RWPE1 (cell line): ENCODE measurements at regions not wholly inside any gene's neighbourhood (a gene's known extent, or its start where the extent isn't known, plus 50 kb on each side); places are given as distances from the start of the nearest gene placed in this dataset.

Experiments used
- CTCF ChIA-PET: fragments of 350-600 bp; sonication (Branson Sonifier 250); formaldehyde crosslinking; extraction: SDS; loops from one replicate; lab custom pipeline; 2021; lab: Yijun Ruan, JAX
- POLR2A ChIA-PET: fragments of 400-600 bp; formaldehyde crosslinking; extraction: SDS; loops from one replicate; lab custom pipeline; 2020; ENCODE audit warnings: antibody characterized with exemption; ENCODE audit not compliant: low non-redundant PET; lab: Yijun Ruan, JAX
- DNase-seq: peaks from one replicate; pipeline ENCODE4 v3.0.0; 2012; ENCODE audit warnings: low spot score
- H3K27ac ChIP-seq: fragments of 450-650 bp; 2 replicates; pipeline ENCODE4 v1.5.1; 2017
- CTCF ChIP-seq: fragments of 450-650 bp; conservative IDR thresholded peaks from 2 replicates; pipeline ENCODE4 v1.5.1; 2017; ENCODE audit warnings: low read depth, mild to moderate bottlenecking

GRCh38 chr6:8633762-8634161 is 198.4 kb upstream of the SLC35B3 start:
- CTCF ChIA-PET = no interaction called here
- POLR2A ChIA-PET = no interaction called here
- no peak for TF ChIP-seq CTCF

GRCh38 chr6:8628736-8629135 is 193.4 kb upstream of the SLC35B3 start:
- ChIA-PET POLR2A (no interaction called here), CTCF (no interaction called here)
- no peak overlapping the region for H3K27ac ChIP-seq
- TF ChIP-seq CTCF = no peak
- no peak for DNase-seq

More at GRCh38 chr6:8633762-8634161, 198.4 kb upstream of the SLC35B3 start:
- no peak overlapping the region for H3K27ac ChIP-seq
- peak; percentile 14 for DNase-seq

GRCh38 chr6:8628063-8628462 is 192.7 kb upstream of the SLC35B3 start:
- no peak for DNase-seq

GRCh38 chr6:8627085-8627861 is 191.9 kb upstream of the SLC35B3 start:
- no peak overlapping the region for H3K27ac ChIP-seq
- ChIA-PET CTCF (interaction anchor here (0.6 to 0.9 kb wide), 2 partner anchors 10 to 909 kb away, joined by 3 to 5 read pairs; no protein-coding TSS in a partner anchor), POLR2A (no interaction called here)
- TF ChIP-seq CTCF = no peak
- DNase-seq = peak; percentile 84

More at GRCh38 chr6:8628063-8628462, 192.7 kb upstream of the SLC35B3 start:
- ChIA-PET CTCF (no interaction called here), POLR2A (no interaction called here)
- TF ChIP-seq CTCF = no peak
- no peak overlapping the region for H3K27ac ChIP-seq

- ChIA-PET CTCF (no interaction called here), POLR2A (no interaction called here)
- no peak for TF ChIP-seq CTCF
- DNase-seq = no peak
- H3K27ac ChIP-seq = no peak overlapping the region
Observed at GRCh38 chr6:8624665-8625064, 189.3 kb upstream of the SLC35B3 start.

- DNase-seq = no peak
- TF ChIP-seq CTCF = no peak
- ChIA-PET POLR2A (no interaction called here), CTCF (no interaction called here)
- no peak overlapping the region for H3K27ac ChIP-seq
Observed at GRCh38 chr6:8623441-8623840, 188.1 kb upstream of the SLC35B3 start.
